GM04504 (cell line): ENCODE measurements at regions not wholly inside any gene's neighbourhood (a gene's known extent, or its start where the extent isn't known, plus 50 kb on each side); places are given as distances from the start of the nearest gene placed in this dataset.
"Not testable (repeated sequence)": the region's sequence is repeated elsewhere in the genome, so short reads cannot be mapped to it uniquely, and the experiment has no call there.

ENCODE experiments used
- DNase-seq: peaks from one replicate; pipeline ENCODE4 v3.0.0-alpha.2; 2012; ENCODE audit warnings: low read depth

GRCh38 chr16:75996491-75996890 lies 270.2 kb upstream of the CPHXL start:
- DNase-seq: no peak

GRCh38 chr16:75997606-75998005 lies 271.3 kb upstream of the CPHXL start:
- no peak for DNase-seq

GRCh38 chr16:76007645-76008044 lies 269.6 kb upstream of the CNTNAP4 start:
- no peak for DNase-seq

- no peak for DNase-seq
These were observed 253.4 kb upstream of the CNTNAP4 start for GRCh38 chr16:76023835-76024234.

GRCh38 chr16:76035689-76036088 lies 241.5 kb upstream of the CNTNAP4 start:
- DNase-seq: no peak

- no peak for DNase-seq
These were observed 239.1 kb upstream of the CNTNAP4 start for GRCh38 chr16:76038097-76038496.

- no peak for DNase-seq
These were observed 224.5 kb upstream of the CNTNAP4 start for GRCh38 chr16:76052725-76053124.

- no peak for DNase-seq
These were observed 218.0 kb upstream of the CNTNAP4 start for GRCh38 chr16:76059186-76059585.

- DNase-seq: no peak
These were observed 217.5 kb upstream of the CNTNAP4 start for GRCh38 chr16:76059701-76060100.

- no peak for DNase-seq
These were observed 205.5 kb upstream of the CNTNAP4 start for GRCh38 chr16:76071690-76072089.

GRCh38 chr16:76081967-76082366 lies 195.2 kb upstream of the CNTNAP4 start:
- DNase-seq: no peak

GRCh38 chr16:76106647-76107046 lies 170.6 kb upstream of the CNTNAP4 start:
- DNase-seq: no peak

- DNase-seq: no peak
These were observed 168.7 kb upstream of the CNTNAP4 start for GRCh38 chr16:76108460-76108859.

- no peak for DNase-seq
These were observed 162.5 kb upstream of the CNTNAP4 start for GRCh38 chr16:76114681-76115080.

- DNase-seq: no peak
These were observed 158.9 kb upstream of the CNTNAP4 start for GRCh38 chr16:76118344-76118743.

GRCh38 chr16:76121636-76122035 lies 155.6 kb upstream of the CNTNAP4 start:
- no peak for DNase-seq

- DNase-seq: no peak
These were observed 153.2 kb upstream of the CNTNAP4 start for GRCh38 chr16:76123966-76124365.

- DNase-seq: no peak
These were observed 151.3 kb upstream of the CNTNAP4 start for GRCh38 chr16:76125871-76126270.

- DNase-seq: not testable (repeated sequence)
These were observed 139.1 kb upstream of the CNTNAP4 start for GRCh38 chr16:76138056-76138455.

- no peak for DNase-seq
These were observed 119.6 kb upstream of the CNTNAP4 start for GRCh38 chr16:76157629-76158028.

GRCh38 chr16:76162046-76162445 lies 115.2 kb upstream of the CNTNAP4 start:
- no peak for DNase-seq

GRCh38 chr16:76164970-76165558 lies 112.1 kb upstream of the CNTNAP4 start:
- DNase-seq: no peak

GRCh38 chr16:76175718-76176117 lies 101.5 kb upstream of the CNTNAP4 start:
- DNase-seq: no peak

GRCh38 chr16:76176153-76176552 lies 101.0 kb upstream of the CNTNAP4 start:
- no peak for DNase-seq

- no peak for DNase-seq
These were observed 100.6 kb upstream of the CNTNAP4 start for GRCh38 chr16:76176616-76177015.
